H9 (cell line): ENCODE measurements at regions not wholly inside any gene's neighbourhood (a gene's known extent, or its start where the extent isn't known, plus 50 kb on each side); places are given as distances from the start of the nearest gene placed in this dataset.

Experiments used
- DNase-seq: peaks from one replicate; pipeline ENCODE4 v3.0.0-alpha.2; 2017
- H2AFZ ChIP-seq: one replicate; pipeline ENCODE4 v1.6.1; 2013; ENCODE audit warnings: mild to moderate bottlenecking, low read length, control low read depth, moderate library complexity
- H2AK5ac ChIP-seq: 2 replicates; pipeline ENCODE4 v1.6.1; 2013; ENCODE audit warnings: low read length, control low read depth, mixed read lengths; ENCODE audit not compliant: insufficient read length
- H2BK120ac ChIP-seq: one replicate; pipeline ENCODE4 v1.6.1; 2013; ENCODE audit warnings: low read depth, mild to moderate bottlenecking, low read length, control low read depth, inconsistent platforms; ENCODE audit not compliant: poor library complexity, severe bottlenecking
- H2BK12ac ChIP-seq: 2 replicates; pipeline ENCODE4 v1.6.1; 2013; ENCODE audit warnings: low read length, control low read depth, mixed read lengths, low read depth; ENCODE audit not compliant: insufficient read length
- H2BK15ac ChIP-seq: 2 replicates; pipeline ENCODE4 v1.6.1; 2013; ENCODE audit warnings: low read depth, low read length, control low read depth
- H2BK20ac ChIP-seq: one replicate; pipeline ENCODE4 v1.6.1; 2013; ENCODE audit warnings: low read depth, mild to moderate bottlenecking, low read length, control low read depth, inconsistent platforms; ENCODE audit not compliant: poor library complexity, severe bottlenecking
- H2BK5ac ChIP-seq: 2 replicates; pipeline ENCODE4 v1.6.1; 2013; ENCODE audit warnings: low read length, control low read depth, mixed read lengths; ENCODE audit not compliant: insufficient read length
- H3K14ac ChIP-seq: 2 replicates; pipeline ENCODE4 v1.6.1; 2013; ENCODE audit warnings: low read length, control low read depth; ENCODE audit not compliant: insufficient read depth
- H3K18ac ChIP-seq: 2 replicates; pipeline ENCODE4 v1.6.1; 2013; ENCODE audit warnings: low read depth, mild to moderate bottlenecking, mixed read lengths, low read length, control low read depth; ENCODE audit not compliant: insufficient read length
- H3K23ac ChIP-seq: 2 replicates; pipeline ENCODE4 v1.6.1; 2013; ENCODE audit warnings: low read length, control low read depth, mixed read lengths, low read depth; ENCODE audit not compliant: insufficient read length
- H3K23me2 ChIP-seq: 2 replicates; pipeline ENCODE4 v1.6.1; 2013; ENCODE audit warnings: low read depth, mild to moderate bottlenecking, mixed read lengths, low read length, control low read depth; ENCODE audit not compliant: insufficient read length, poor library complexity, severe bottlenecking
- H3K27ac ChIP-seq: 2 replicates; pipeline ENCODE4 v1.5.1; 2013; ENCODE audit warnings: low read length, control low read depth, mixed read lengths, low read depth; ENCODE audit not compliant: insufficient read length
- H3K27me3 ChIP-seq: 2 replicates; pipeline ENCODE4 v1.6.1; 2013; ENCODE audit warnings: low read length, control low read depth, inconsistent platforms; ENCODE audit not compliant: insufficient read depth
- H3K4ac ChIP-seq: 2 replicates; pipeline ENCODE4 v1.6.1; 2013; ENCODE audit warnings: low read depth, mild to moderate bottlenecking, control low read depth, inconsistent platforms, low read length, moderate library complexity
- H3K4me1 ChIP-seq: 2 replicates; pipeline ENCODE4 v1.6.1; 2013; ENCODE audit warnings: low read length, control low read depth, inconsistent platforms; ENCODE audit not compliant: insufficient read depth
- H3K4me2 ChIP-seq: 2 replicates; pipeline ENCODE4 v1.6.1; 2013; ENCODE audit warnings: low read length, control low read depth, mixed read lengths; ENCODE audit not compliant: insufficient read length, insufficient read depth
- H3K56ac ChIP-seq: 2 replicates; pipeline ENCODE4 v1.6.1; 2013; ENCODE audit warnings: low read depth, mild to moderate bottlenecking, mixed read lengths, low read length, control low read depth; ENCODE audit not compliant: insufficient read length
- H3K79me1 ChIP-seq: 2 replicates; pipeline ENCODE4 v1.6.1; 2013; ENCODE audit warnings: low read depth, mild to moderate bottlenecking, moderate library complexity, low read length, control low read depth, inconsistent platforms; ENCODE audit not compliant: insufficient read depth, poor library complexity, severe bottlenecking
- H3K79me2 ChIP-seq: 2 replicates; pipeline ENCODE4 v1.6.1; 2013; ENCODE audit warnings: low read length, control low read depth, inconsistent platforms; ENCODE audit not compliant: insufficient read depth
- H3K9ac ChIP-seq: 2 replicates; pipeline ENCODE4 v1.6.1; 2013; ENCODE audit warnings: low read length, control low read depth, mixed read lengths; ENCODE audit not compliant: insufficient read length; ENCODE audit errors: extremely low read depth
- H3K9me3 ChIP-seq: one replicate; pipeline ENCODE4 v1.6.1; 2013; ENCODE audit warnings: low read depth, low read length, inconsistent platforms; ENCODE audit not compliant: control insufficient read depth
- H3T11ph ChIP-seq: one replicate; pipeline ENCODE4 v1.6.1; 2013; ENCODE audit warnings: mild to moderate bottlenecking, low read length, control low read depth, inconsistent platforms
- H4K20me1 ChIP-seq: one replicate; pipeline ENCODE4 v1.6.1; 2013; ENCODE audit not compliant: control insufficient read depth, insufficient read length, insufficient read depth
- H4K5ac ChIP-seq: 2 replicates; pipeline ENCODE4 v1.6.1; 2013; ENCODE audit warnings: low read depth, mild to moderate bottlenecking, mixed read lengths, low read length, control low read depth; ENCODE audit not compliant: insufficient read length
- H4K8ac ChIP-seq: replicated peaks from 2 replicates; pipeline ENCODE4 v1.6.1; 2013; ENCODE audit warnings: low read length, control low read depth, mixed read lengths, low read depth; ENCODE audit not compliant: insufficient read length
- H4K91ac ChIP-seq: 2 replicates; pipeline ENCODE4 v1.6.1; 2013; ENCODE audit warnings: low read depth, mild to moderate bottlenecking, moderate library complexity, mixed read lengths, low read length, control low read depth; ENCODE audit not compliant: insufficient read length
- H3K27ac Mint-ChIP-seq, 3 experiments: 2 replicates in 2 of 3; 3 replicates in 1 of 3; pipeline ENCODE4 v1.8.0; 2020 to 2021; ENCODE audit warnings: mixed read lengths in 3 of 3, mild to moderate bottlenecking in 1 of 3, moderate library complexity in 1 of 3
- H3K27me3 Mint-ChIP-seq: 2 replicates; pipeline ENCODE4 v1.8.0; 2021; ENCODE audit warnings: low read depth, mild to moderate bottlenecking, moderate library complexity, mixed read lengths
- H3K36me3 Mint-ChIP-seq, 3 experiments: 2 replicates in 2 of 3; 3 replicates in 1 of 3; pipeline ENCODE4 v1.8.0; 2020 to 2021; ENCODE audit warnings: low read depth in 3 of 3, mixed read lengths in 3 of 3; ENCODE audit not compliant: insufficient read depth in 1 of 3
- H3K4me1 Mint-ChIP-seq, 2 experiments: 2 replicates each; pipeline ENCODE4 v1.8.0; 2020; ENCODE audit warnings: mixed read lengths in 2 of 2
- H3K4me3 Mint-ChIP-seq, 2 experiments: 2 replicates in 1 of 2; 3 replicates in 1 of 2; pipeline ENCODE4 v1.8.0; 2020 to 2021; ENCODE audit warnings: mild to moderate bottlenecking in 2 of 2, mixed read lengths in 2 of 2, moderate library complexity in 1 of 2
- H3K9me3 Mint-ChIP-seq, 2 experiments: 2 replicates in 1 of 2; 3 replicates in 1 of 2; pipeline ENCODE4 v1.8.0; 2020; ENCODE audit warnings: mild to moderate bottlenecking in 2 of 2, mixed read lengths in 2 of 2, moderate library complexity in 1 of 2
- CTCF ChIP-seq: fragments of 200-600 bp; sonication (generic); conservative IDR thresholded peaks from 3 replicates; pipeline ENCODE4 v1.8.0; 2021; ENCODE audit warnings: antibody characterized with exemption, mild to moderate bottlenecking
- WGBS: extraction: QIAGEN DNeasy Blood & Tissue Kit; methylation state at CpG from one replicate; pipeline ENCODE4 v1.1.7; 2013; ENCODE audit warnings: missing lambda C conversion rate, low lambda C conversion rate, mixed read lengths; ENCODE audit not compliant: insufficient read length; ENCODE audit errors: extremely low coverage; 5-methylcytosine and 5-hydroxymethylcytosine counted together

- H2BK20ac ChIP-seq: no peak overlapping the region
- H3T11ph ChIP-seq: no peak overlapping the region
- H3K79me2 ChIP-seq: no peaks in the 10 kb centered on the region
- no peak overlapping the region for H2BK15ac ChIP-seq
- H3K9me3 ChIP-seq: no peaks in the 10 kb centered on the region
- H4K5ac ChIP-seq: no peak overlapping the region
- no peak overlapping the region for H3K27ac ChIP-seq
- no CpG with 5 or more reads among the region's 10 CpGs for WGBS
- Mint-ChIP-seq H3K27ac (no peak overlapping the region), H3K4me3 (peak overlapping the region; percentile 60 to 82), H3K27me3 (peaks cover 43% of the 10 kb centered on the region), H3K36me3 (no peaks in the 10 kb centered on the region), H3K4me1 (peaks cover 4 to 11% of the 10 kb centered on the region in 2 experiments; a peak in 2 of 4 replicates), H3K9me3 (no peaks in the 10 kb centered on the region)
- no peak overlapping the region for H3K4ac ChIP-seq
- H2BK5ac ChIP-seq: no peak overlapping the region
- H3K56ac ChIP-seq: no peak overlapping the region
- H2BK120ac ChIP-seq: no peak overlapping the region
- H3K23ac ChIP-seq: no peak overlapping the region
- DNase-seq: no peak
- H4K91ac ChIP-seq: no peak overlapping the region
- no peak overlapping the region for H3K9ac ChIP-seq
- peak overlapping the region; percentile 75 for H3K4me2 ChIP-seq
- H2AK5ac ChIP-seq: no peak overlapping the region
- H4K20me1 ChIP-seq: no peaks in the 10 kb centered on the region
- no peaks in the 10 kb centered on the region for H3K79me1 ChIP-seq
- H3K4me1 ChIP-seq: no peaks in the 10 kb centered on the region
- TF ChIP-seq CTCF: no peak
- H2BK12ac ChIP-seq: no peak overlapping the region
- H3K23me2 ChIP-seq: peaks cover 3% of the 10 kb centered on the region
- H2AFZ ChIP-seq: no peak overlapping the region
- peaks cover 2% of the 10 kb centered on the region; the same call in 1 of the 2 replicates for H3K27me3 ChIP-seq
- no peak overlapping the region for H3K18ac ChIP-seq
- no peak overlapping the region for H4K8ac ChIP-seq
- H3K14ac ChIP-seq: no peak overlapping the region
Observed at GRCh38 chr15:95327183-95327525, 1003.3 kb upstream of the NR2F2 start.
